ENCODE measurements at regions not wholly inside any gene's neighbourhood (a gene's known extent, or its start where the extent isn't known, plus 50 kb on each side); places are given as distances from the start of the nearest gene placed in this dataset.

GRCh38 chr14:44040561-44040960 lies 466.5 kb downstream of the FSCB start:
- ChIA-PET CTCF (no interaction called here), POLR2A (no interaction called here)
- no peaks in the 10 kb centered on the region for H3K9me3 ChIP-seq
- TF ChIP-seq TCF12 (IDR thresholded peaks at IDR 0.05) (no peak), MEF2A (IDR thresholded peaks at IDR 0.05; ENCODE audit: borderline replicate concordance, low read depth) (no peak), FOXM1 (IDR thresholded peaks at IDR 0.05; ENCODE audit: low read depth) (no peak), POLR2AphosphoS5 (IDR thresholded peaks at IDR 0.05; ENCODE audit: low read depth, low read length) (no peak), NRF1 (IDR thresholded peaks at IDR 0.05; ENCODE audit: low read depth, low read length) (no peak), ZBTB33 (IDR thresholded peaks at IDR 0.05; ENCODE audit: borderline replicate concordance, low read depth) (no peak), SMC3 (IDR thresholded peaks at IDR 0.05; ENCODE audit: low read depth, low read length) (no peak), RCOR1 (IDR thresholded peaks at IDR 0.05; ENCODE audit: low read length) (no peak), FOSL2 (IDR thresholded peaks at IDR 0.05; ENCODE audit: borderline replicate concordance, low read depth) (no peak), YY1 (IDR thresholded peaks at IDR 0.05; ENCODE audit: low read depth) (no peak), CHD2 (IDR thresholded peaks at IDR 0.05; ENCODE audit: low read length, partially characterized antibody) (no peak), REST (IDR thresholded peaks at IDR 0.05; ENCODE audit: low read depth, low read length) (no peak), IRF3 (IDR thresholded peaks at IDR 0.05; ENCODE audit: low read depth, low read length) (no peak)
- TF ChIP-seq, protein P1, sequence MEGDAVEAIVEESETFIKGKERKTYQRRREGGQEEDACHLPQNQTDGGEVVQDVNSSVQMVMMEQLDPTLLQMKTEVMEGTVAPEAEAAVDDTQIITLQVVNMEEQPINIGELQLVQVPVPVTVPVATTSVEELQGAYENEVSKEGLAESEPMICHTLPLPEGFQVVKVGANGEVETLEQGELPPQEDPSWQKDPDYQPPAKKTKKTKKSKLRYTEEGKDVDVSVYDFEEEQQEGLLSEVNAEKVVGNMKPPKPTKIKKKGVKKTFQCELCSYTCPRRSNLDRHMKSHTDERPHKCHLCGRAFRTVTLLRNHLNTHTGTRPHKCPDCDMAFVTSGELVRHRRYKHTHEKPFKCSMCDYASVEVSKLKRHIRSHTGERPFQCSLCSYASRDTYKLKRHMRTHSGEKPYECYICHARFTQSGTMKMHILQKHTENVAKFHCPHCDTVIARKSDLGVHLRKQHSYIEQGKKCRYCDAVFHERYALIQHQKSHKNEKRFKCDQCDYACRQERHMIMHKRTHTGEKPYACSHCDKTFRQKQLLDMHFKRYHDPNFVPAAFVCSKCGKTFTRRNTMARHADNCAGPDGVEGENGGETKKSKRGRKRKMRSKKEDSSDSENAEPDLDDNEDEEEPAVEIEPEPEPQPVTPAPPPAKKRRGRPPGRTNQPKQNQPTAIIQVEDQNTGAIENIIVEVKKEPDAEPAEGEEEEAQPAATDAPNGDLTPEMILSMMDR (IDR thresholded peaks at IDR 0.05) = no peak
- TF ChIP-seq, protein P2, sequence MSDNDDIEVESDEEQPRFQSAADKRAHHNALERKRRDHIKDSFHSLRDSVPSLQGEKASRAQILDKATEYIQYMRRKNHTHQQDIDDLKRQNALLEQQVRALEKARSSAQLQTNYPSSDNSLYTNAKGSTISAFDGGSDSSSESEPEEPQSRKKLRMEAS (IDR thresholded peaks at IDR 0.05; ENCODE audit: low read depth) = no peak
- TF ChIP-seq, protein P3, sequence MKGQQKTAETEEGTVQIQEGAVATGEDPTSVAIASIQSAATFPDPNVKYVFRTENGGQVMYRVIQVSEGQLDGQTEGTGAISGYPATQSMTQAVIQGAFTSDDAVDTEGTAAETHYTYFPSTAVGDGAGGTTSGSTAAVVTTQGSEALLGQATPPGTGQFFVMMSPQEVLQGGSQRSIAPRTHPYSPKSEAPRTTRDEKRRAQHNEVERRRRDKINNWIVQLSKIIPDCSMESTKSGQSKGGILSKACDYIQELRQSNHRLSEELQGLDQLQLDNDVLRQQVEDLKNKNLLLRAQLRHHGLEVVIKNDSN (IDR thresholded peaks at IDR 0.05; ENCODE audit: borderline replicate concordance, low read depth) = no peak
- no peaks in the 10 kb centered on the region for H3K9me2 ChIP-seq
- no peaks in the 10 kb centered on the region for H3K79me2 ChIP-seq (ENCODE audit: insufficient read depth)
- H3F3A ChIP-seq (replicated peaks; ENCODE audit: insufficient read depth) = no peaks in the 10 kb centered on the region
- no peak overlapping the region for H3K4me3 ChIP-seq (ENCODE audit: low read depth in 2 of 2, low read length in 1 of 2)
- H2AFZ ChIP-seq (ENCODE audit: low read depth) = no peak overlapping the region
- H3K36me3 ChIP-seq (replicated peaks in 1 of 2; ENCODE audit: control insufficient read depth in 1 of 2, insufficient read depth in 2 of 2, low read length in 1 of 2) = no peaks in the 10 kb centered on the region
- no peaks in the 10 kb centered on the region for H4K20me1 ChIP-seq (ENCODE audit: insufficient read depth)
- WGBS (ENCODE audit: low lambda C conversion rate) = 0% methylated on average over 1 of the region's 1 CpG
- no peak overlapping the region for H3K9ac ChIP-seq
- DNase-seq = no peak
- no peak overlapping the region for H3K27ac ChIP-seq (ENCODE audit: low read depth in 2 of 2, low read length in 1 of 2)
- H3K4me1 ChIP-seq (ENCODE audit: control insufficient read depth in 1 of 2, insufficient read depth in 2 of 2, low read depth in 1 of 2, low read length in 1 of 2) = no peaks in the 10 kb centered on the region
- H3K4me2 ChIP-seq = no peak overlapping the region
- no peaks in the 10 kb centered on the region for H3K27me3 ChIP-seq (ENCODE audit: insufficient read depth)

Data from SK-N-SH (cell line).